B cell (primary cell): ENCODE measurements at regions not wholly inside any gene's neighbourhood (a gene's known extent, or its start where the extent isn't known, plus 50 kb on each side); places are given as distances from the start of the nearest gene placed in this dataset.
"Not testable (repeated sequence)": the region's sequence is repeated elsewhere in the genome, so short reads cannot be mapped to it uniquely, and the experiment has no call there.

ENCODE experiments used
- ATAC-seq: fragments of 200-7000 bp; cut with Tn5 transposase; one replicate; pipeline ENCODE4 v1.10.0; 2021; ENCODE audit warnings: low read depth, mild to moderate bottlenecking, moderate number of reproducible peaks, moderate library complexity
- CTCF ChIA-PET: fragments of 350-600 bp; sonication (Branson Sonifier 250); formaldehyde crosslinking; loops from one replicate; lab custom pipeline; 2021; ENCODE audit warnings: antibody characterized with exemption, inconsistent platforms; lab: Charles Lee
- POLR2A ChIA-PET: fragments of 350-600 bp; sonication (Branson Sonifier 250); formaldehyde crosslinking; loops from one replicate; lab custom pipeline; 2021; ENCODE audit warnings: antibody characterized with exemption; lab: Charles Lee
- DNase-seq: peaks from one replicate; pipeline ENCODE4 v3.0.0; 2013
- H2AFZ ChIP-seq: 2 replicates; pipeline ENCODE4 v1.6.1; 2012; ENCODE audit warnings: mild to moderate bottlenecking, low read depth, low read length; ENCODE audit not compliant: insufficient read depth, poor library complexity, severe bottlenecking
- H3K27ac ChIP-seq, 2 donors: 1 replicate in 1 of 2; 2 replicates in 1 of 2; pipeline ENCODE4 v1.5.1; 2012 to 2013; ENCODE audit warnings: low read length in 2 of 2, mild to moderate bottlenecking in 2 of 2, moderate library complexity in 1 of 2
- H3K27me3 ChIP-seq, 4 experiments: fragments of 200-600 bp in 1 of 4; sonication (generic) in 1 of 4; replicated peaks in 1 of 4; 1 replicate in 2 of 4; 2 replicates in 2 of 4; pipeline versions ENCODE4 v1.6.1 to v1.7.0; 2013 to 2016; ENCODE audit warnings: low read length in 3 of 4, mild to moderate bottlenecking in 2 of 4, mixed read lengths in 1 of 4, moderate library complexity in 1 of 4; ENCODE audit not compliant: insufficient read depth in 4 of 4, control insufficient read depth in 3 of 4; ENCODE audit errors: control extremely low read depth in 1 of 4
- H3K36me3 ChIP-seq, 2 experiments: replicated peaks in 1 of 2; 1 replicate in 1 of 2; 2 replicates in 1 of 2; pipeline versions ENCODE4 v1.6.1 to v1.7.1; 2013; ENCODE audit warnings: low read length in 1 of 2; ENCODE audit not compliant: insufficient read depth in 2 of 2, control insufficient read depth in 1 of 2; ENCODE audit errors: control extremely low read depth in 1 of 2, extremely low read depth in 1 of 2
- H3K4me1 ChIP-seq, 2 donors: fragments of 200-600 bp in 1 of 2; sonication (generic) in 1 of 2; 1 replicate in 1 of 2; 2 replicates in 1 of 2; pipeline versions ENCODE4 v1.5.1 to v1.6.1; 2013 to 2017; ENCODE audit warnings: low read length in 2 of 2; ENCODE audit not compliant: control insufficient read depth in 2 of 2, insufficient read depth in 2 of 2
- H3K4me2 ChIP-seq: replicated peaks from 2 replicates; pipeline ENCODE3; 2012; ENCODE audit warnings: mild to moderate bottlenecking, low read depth, low read length; ENCODE audit not compliant: poor library complexity, severe bottlenecking
- H3K4me3 ChIP-seq, 5 experiments: fragments of 200-600 bp in 1 of 5; sonication (generic) in 1 of 5; 1 replicate in 3 of 5; 2 replicates in 2 of 5; pipeline versions ENCODE4 v1.5.1 to v1.7.0; 2011 to 2016; ENCODE audit warnings: low read length in 4 of 5, mild to moderate bottlenecking in 4 of 5, low read depth in 2 of 5, control low read depth in 1 of 5, moderate library complexity in 1 of 5; ENCODE audit not compliant: insufficient read depth in 1 of 5; ENCODE audit errors: control extremely low read depth in 1 of 5, extremely low read depth in 1 of 5
- H3K79me2 ChIP-seq: fragments of 200-600 bp; sonication (generic); one replicate; pipeline ENCODE4 v1.6.0; 2016; ENCODE audit warnings: low read length; ENCODE audit not compliant: control insufficient read depth, insufficient read depth
- H3K9ac ChIP-seq: fragments of 200-600 bp; sonication (generic); 2 replicates; pipeline ENCODE4 v1.6.1; 2017; ENCODE audit warnings: mild to moderate bottlenecking, low read length, moderate library complexity
- H3K9me3 ChIP-seq, 3 donors: one replicate each; pipeline versions ENCODE4 v1.6.1 to v1.7.1; 2013; ENCODE audit warnings: low read length in 2 of 3; ENCODE audit not compliant: control insufficient read depth in 2 of 3, insufficient read depth in 1 of 3; ENCODE audit errors: control extremely low read depth in 1 of 3
- H4K20me1 ChIP-seq: 2 replicates; pipeline ENCODE4 v1.6.0; 2012; ENCODE audit warnings: mild to moderate bottlenecking, low read length; ENCODE audit not compliant: insufficient read depth, control insufficient read depth, poor library complexity, severe bottlenecking
- H3K27ac Mint-ChIP-seq: one replicate; pipeline ENCODE4 v1.8.0; 2021; ENCODE audit warnings: mixed read lengths
- H3K27me3 Mint-ChIP-seq: one replicate; pipeline ENCODE4 v1.8.0; 2021; ENCODE audit warnings: mixed read lengths
- H3K4me1 Mint-ChIP-seq: one replicate; pipeline ENCODE4 v1.8.0; 2021; ENCODE audit warnings: mixed read lengths
- H3K4me3 Mint-ChIP-seq: one replicate; pipeline ENCODE4 v1.8.0; 2021; ENCODE audit warnings: mixed read lengths
- H3K9me3 Mint-ChIP-seq: one replicate; pipeline ENCODE4 v1.8.0; 2022; ENCODE audit warnings: mixed read lengths; ENCODE audit not compliant: insufficient read depth
- CTCF ChIP-seq: fragments of 200-600 bp; IDR thresholded peaks from one replicate; pipeline ENCODE4 v1.8.0; 2022; ENCODE audit warnings: antibody characterized with exemption, mild to moderate bottlenecking
- EZH2 ChIP-seq: IDR thresholded peaks from 2 replicates; pipeline ENCODE4 v1.6.1; 2012; ENCODE audit warnings: borderline replicate concordance, low read depth, mild to moderate bottlenecking, moderate library complexity, low read length; ENCODE audit not compliant: insufficient read depth, poor library complexity, severe bottlenecking
- WGBS: methylation state at CpG from one replicate; pipeline ENCODE4 v1.1.5; 2013; ENCODE audit warnings: missing lambda C conversion rate; ENCODE audit not compliant: insufficient coverage; 5-methylcytosine and 5-hydroxymethylcytosine counted together
- intact Hi-C: fragments of 100-400 bp; cut with micrococcal nuclease; formaldehyde crosslinking; loops from one replicate; pipeline ENCODE4 v1.10.0; 2022

GRCh38 chr1:29620631-29621030 is 384.3 kb downstream of the PTPRU start:
- Histone ChIP-seq H3K4me2 (no peak overlapping the region), H3K4me3 (no peak overlapping the region), H4K20me1 (no peaks in the 10 kb centered on the region), H3K9ac (no peak overlapping the region), H3K79me2 (no peaks in the 10 kb centered on the region), H3K4me1 (no peaks in the 10 kb centered on the region), H2AFZ (no peak overlapping the region), H3K36me3 (no peaks in the 10 kb centered on the region), H3K27ac (no peak overlapping the region), H3K27me3 (peaks cover 0 to 3% (median 0%) of the 10 kb centered on the region in 4 experiments), H3K9me3 (peaks cover 0 to 4% (median 0%) of the 10 kb centered on the region in 3 donors)
- POLR2A ChIA-PET: no interaction called here
- Mint-ChIP-seq H3K9me3 (no peaks in the 10 kb centered on the region), H3K4me3 (no peak overlapping the region), H3K4me1 (no peaks in the 10 kb centered on the region), H3K27ac (no peak overlapping the region), H3K27me3 (peaks cover 25% of the 10 kb centered on the region)
- intact Hi-C loops: no loop called here
- DNase-seq (no peak), ATAC-seq (no peak)
- no peak for TF ChIP-seq CTCF
- TF ChIP-seq EZH2: no peak
- WGBS: 100% methylated on average over 3 of the region's 7 CpGs
- CTCF ChIA-PET: no interaction called here

GRCh38 chr1:29607236-29607635 is 370.9 kb downstream of the PTPRU start:
- Mint-ChIP-seq H3K4me1 (no peaks in the 10 kb centered on the region), H3K27me3 (peaks cover 11% of the 10 kb centered on the region), H3K27ac (no peak overlapping the region), H3K9me3 (peaks cover 3% of the 10 kb centered on the region), H3K4me3 (no peak overlapping the region)
- no peaks in the 10 kb centered on the region for H3K36me3 ChIP-seq
- H3K79me2 ChIP-seq: no peaks in the 10 kb centered on the region
- POLR2A ChIA-PET: no interaction called here
- no peak overlapping the region for H3K9ac ChIP-seq
- DNase-seq (no peak), ATAC-seq (no peak)
- no peaks in the 10 kb centered on the region for H3K27me3 ChIP-seq
- H3K4me2 ChIP-seq: no peak overlapping the region
- no peaks in the 10 kb centered on the region for H4K20me1 ChIP-seq
- intact Hi-C loops: no loop called here
- peaks cover 0 to 4% (median 0%) of the 10 kb centered on the region in 3 donors for H3K9me3 ChIP-seq
- no peak overlapping the region for H3K4me3 ChIP-seq
- H3K4me1 ChIP-seq: no peaks in the 10 kb centered on the region
- TF ChIP-seq CTCF: no peak
- TF ChIP-seq EZH2: no peak
- CTCF ChIA-PET: no interaction called here
- no peak overlapping the region for H3K27ac ChIP-seq
- H2AFZ ChIP-seq: no peak overlapping the region

- H2AFZ ChIP-seq, intact Hi-C loops, H3K4me3 Mint-ChIP-seq, H3K27me3 ChIP-seq, DNase-seq, H4K20me1 ChIP-seq, H3K4me1 Mint-ChIP-seq, H3K4me2 ChIP-seq, ATAC-seq, H3K4me3 ChIP-seq, CTCF ChIA-PET, H3K9me3 ChIP-seq, POLR2A ChIA-PET, H3K27ac ChIP-seq, H3K4me1 ChIP-seq, H3K27ac Mint-ChIP-seq, H3K9me3 Mint-ChIP-seq, H3K9ac ChIP-seq, H3K36me3 ChIP-seq, H3K79me2 ChIP-seq, H3K27me3 Mint-ChIP-seq: not testable (repeated sequence)
- WGBS: 95% methylated on average over 7 of the region's 7 CpGs
Measured at GRCh38 chr1:29604796-29605195, 368.5 kb downstream of the PTPRU start.
